GM12864 (cell line): ENCODE measurements at regions not wholly inside any gene's neighbourhood (a gene's known extent, or its start where the extent isn't known, plus 50 kb on each side); places are given as distances from the start of the nearest gene placed in this dataset.

Source experiments
- DNase-seq: peaks from one replicate; pipeline ENCODE4 v3.0.0-alpha.2; 2011; ENCODE audit warnings: low read depth
- H3K4me3 ChIP-seq: 2 replicates; pipeline ENCODE4 v1.5.1; 2011; ENCODE audit warnings: mild to moderate bottlenecking, low read depth, low read length, control low read depth
- CTCF ChIP-seq: IDR thresholded peaks from 2 replicates; pipeline ENCODE4 v1.5.1; 2011; ENCODE audit warnings: low read depth, mild to moderate bottlenecking, moderate library complexity, low read length, control low read depth, inconsistent platforms; ENCODE audit errors: missing control alignments

DNA sequence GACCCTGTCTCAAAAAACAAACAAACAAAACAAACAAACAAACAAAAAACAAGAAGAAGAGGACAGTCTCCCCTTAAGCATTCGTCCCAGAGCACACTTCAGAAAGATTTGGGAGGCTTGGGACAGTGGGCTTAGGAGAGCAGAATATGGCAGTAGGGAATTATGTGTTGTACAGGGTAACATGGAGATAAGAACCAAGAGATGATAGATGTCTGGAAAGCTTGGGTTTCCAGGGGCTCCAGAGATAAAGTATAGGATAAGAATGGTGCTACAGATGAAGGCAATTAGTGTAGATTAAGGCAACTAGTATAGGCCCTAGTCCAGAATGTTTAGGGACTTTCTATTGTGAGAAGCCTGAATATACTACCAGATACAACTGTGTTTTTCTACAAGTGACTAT lies 934.9 kb upstream of the AUTS2 start:
- TF ChIP-seq CTCF: no peak
- H3K4me3 ChIP-seq: no peak overlapping the region
- no peak for DNase-seq

- no peak overlapping the region for H3K4me3 ChIP-seq
- TF ChIP-seq CTCF: no peak
- no peak for DNase-seq
Observed at GRCh38 chr7:68671046-68671445, 927.2 kb upstream of the AUTS2 start.

DNA sequence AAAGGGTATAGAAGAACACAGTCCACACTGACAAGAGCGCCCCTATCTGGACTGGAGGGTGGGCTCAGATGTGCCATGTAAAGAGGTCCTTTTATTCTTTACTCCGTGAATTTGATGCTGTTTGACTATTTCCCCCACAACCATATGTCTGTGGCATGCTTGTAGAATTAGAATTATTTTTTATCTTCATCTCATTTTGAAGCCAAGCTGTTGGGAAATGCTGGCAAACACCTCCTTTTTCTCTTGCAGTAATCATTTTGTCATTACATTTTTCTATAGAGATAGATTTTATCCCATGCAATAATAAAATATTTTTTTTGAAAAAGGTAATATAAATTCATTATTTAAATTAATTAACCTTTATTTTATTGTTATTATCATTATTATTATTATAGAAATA lies 926.6 kb upstream of the AUTS2 start:
- no peak overlapping the region for H3K4me3 ChIP-seq
- DNase-seq: no peak
- no peak for TF ChIP-seq CTCF

DNA sequence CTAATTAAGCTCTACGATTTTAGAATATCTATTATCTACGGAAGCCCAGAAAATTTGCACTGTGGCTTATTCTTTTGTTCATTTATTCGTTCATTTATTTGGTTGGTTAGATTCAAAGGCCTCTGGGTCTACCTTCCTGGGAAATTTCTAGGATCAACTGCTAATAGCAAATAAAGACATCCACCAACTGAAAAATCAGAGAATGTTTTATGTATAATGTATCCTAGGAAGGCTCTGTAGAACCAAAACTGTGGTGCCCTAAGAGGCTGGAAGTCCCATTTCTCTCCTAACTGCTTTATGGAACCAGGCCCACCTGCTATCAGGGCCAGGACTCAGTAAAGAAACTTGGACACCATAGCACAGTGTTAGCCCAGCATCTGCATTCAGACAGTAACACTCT lies 923.4 kb upstream of the AUTS2 start:
- H3K4me3 ChIP-seq: no peak overlapping the region
- DNase-seq: no peak
- no peak for TF ChIP-seq CTCF

DNA sequence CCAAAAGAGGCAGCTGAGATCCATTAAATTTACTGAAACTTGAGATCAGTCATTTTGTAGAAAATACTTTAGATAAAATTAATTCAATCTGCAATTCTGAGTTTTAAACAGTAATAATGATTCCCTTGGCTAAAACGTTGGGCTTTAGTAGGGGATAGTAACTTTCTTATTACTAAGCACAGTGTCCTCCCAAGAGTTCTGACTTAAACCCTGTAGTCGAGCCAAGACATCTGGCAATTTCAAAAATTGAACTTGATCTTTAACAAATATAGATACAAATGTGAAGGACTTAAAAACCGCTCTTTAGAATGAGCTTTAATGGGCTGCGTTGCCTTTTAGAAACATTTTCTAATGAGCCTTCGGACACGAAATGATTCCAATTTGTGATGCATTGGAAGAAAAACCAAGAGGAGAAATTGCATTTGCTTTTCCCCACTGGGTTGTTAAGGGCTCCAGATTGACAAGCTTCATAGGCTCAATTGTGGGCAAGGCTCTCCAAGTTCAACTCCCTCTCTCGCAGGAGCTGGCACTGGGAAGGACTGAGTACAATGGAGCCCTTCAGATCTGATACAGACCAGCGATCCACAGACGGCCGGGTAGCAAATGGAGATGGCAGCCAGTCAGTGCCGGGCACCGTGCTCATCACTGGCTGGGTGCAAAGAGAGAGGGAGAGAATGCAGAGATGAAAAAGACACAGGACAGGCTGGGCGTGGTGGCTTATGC lies 921.3 kb upstream of the AUTS2 start:
- no peak for TF ChIP-seq CTCF
- no peak for DNase-seq
- no peak overlapping the region for H3K4me3 ChIP-seq

- no peak for DNase-seq
- TF ChIP-seq CTCF: no peak
- H3K4me3 ChIP-seq: no peak overlapping the region
Observed at GRCh38 chr7:68678196-68678595, 920.1 kb upstream of the AUTS2 start.
